ENCODE measurements at regions not wholly inside any gene's neighbourhood (a gene's known extent, or its start where the extent isn't known, plus 50 kb on each side); places are given as distances from the start of the nearest gene placed in this dataset.

GRCh38 chr13:111021270-111021669 is 93.8 kb upstream of the ARHGEF7 start:
- intact Hi-C loops (cut with DNase I) = no loop called here
- no peak for TF ChIP-seq CTCF (IDR thresholded peaks at IDR 0.05)
- ATAC-seq = no peak
- no peak overlapping the region for H3K4me3 ChIP-seq
- no peak for DNase-seq
- H3K27ac ChIP-seq = no peak overlapping the region
- H3K9me3 ChIP-seq = peaks cover 0 to 32% (median 18%) of the 10 kb centered on the region in 11 donors
- H3K4me1 ChIP-seq = no peaks in the 10 kb centered on the region
- H3K27me3 ChIP-seq = no peaks in the 10 kb centered on the region
- H3K36me3 ChIP-seq = no peaks in the 10 kb centered on the region
- WGBS, 2 donors = 74 to 76% methylated on average over 1 of the region's 1 CpG

GRCh38 chr13:111020546-111020945 is 94.6 kb upstream of the ARHGEF7 start:
- no peaks in the 10 kb centered on the region for H3K4me1 ChIP-seq
- peaks cover 0 to 32% (median 18%) of the 10 kb centered on the region in 11 donors for H3K9me3 ChIP-seq
- TF ChIP-seq CTCF (IDR thresholded peaks at IDR 0.05) = no peak
- no peak overlapping the region for H3K4me3 ChIP-seq
- H3K36me3 ChIP-seq = no peaks in the 10 kb centered on the region
- ATAC-seq (no peak), DNase-seq (no peak)
- intact Hi-C loops (cut with DNase I) = no loop called here
- H3K27me3 ChIP-seq = no peaks in the 10 kb centered on the region
- WGBS, 2 donors = 81 to 88% methylated on average over 6 of the region's 6 CpGs
- H3K27ac ChIP-seq = no peak overlapping the region

GRCh38 chr13:111020021-111020420 is 95.1 kb upstream of the ARHGEF7 start:
- TF ChIP-seq CTCF (IDR thresholded peaks at IDR 0.05) = no peak
- no peaks in the 10 kb centered on the region for H3K4me1 ChIP-seq
- H3K27ac ChIP-seq = no peak overlapping the region
- H3K4me3 ChIP-seq = no peak overlapping the region
- DNase-seq = no peak
- H3K9me3 ChIP-seq = peaks cover 0 to 32% (median 18%) of the 10 kb centered on the region in 11 donors
- H3K27me3 ChIP-seq = no peaks in the 10 kb centered on the region
- peak in 1 of 8 donors; percentile 13 for ATAC-seq
- no peaks in the 10 kb centered on the region for H3K36me3 ChIP-seq
- 93 to 97% methylated on average over 24 of the region's 24 CpGs for WGBS, 2 donors
- intact Hi-C loops (cut with DNase I) = no loop called here

GRCh38 chr13:111017755-111018459 is 97.2 kb upstream of the ARHGEF7 start:
- no peak for TF ChIP-seq CTCF (IDR thresholded peaks at IDR 0.05)
- H3K36me3 ChIP-seq = no peaks in the 10 kb centered on the region
- H3K4me1 ChIP-seq = no peaks in the 10 kb centered on the region
- no peak overlapping the region for H3K4me3 ChIP-seq
- ATAC-seq (peak in 2 of 8 donors; percentile 57 to 64), DNase-seq (no peak)
- H3K27ac ChIP-seq = no peak overlapping the region
- intact Hi-C loops (cut with DNase I) = no loop called here
- no peaks in the 10 kb centered on the region for H3K27me3 ChIP-seq
- WGBS, 2 donors = 84 to 87% methylated on average over 26 of the region's 26 CpGs
- H3K9me3 ChIP-seq = peaks cover 0 to 31% (median 18%) of the 10 kb centered on the region in 11 donors

All from heart right ventricle (tissue), 16 donors.